ENCODE measurements at regions not wholly inside any gene's neighbourhood (a gene's known extent, or its start where the extent isn't known, plus 50 kb on each side); places are given as distances from the start of the nearest gene placed in this dataset.

GRCh38 chr14:97723819-97724218 lies 926.6 kb downstream of the VRK1 start:
- Histone ChIP-seq H3K27ac (ENCODE audit: low read depth, low read length) (no peak overlapping the region), H3K27me3 (ENCODE audit: insufficient read depth, low read length) (no peaks in the 10 kb centered on the region), H3K36me3 (ENCODE audit: insufficient read depth, low read length) (no peaks in the 10 kb centered on the region), H3K4me2 (ENCODE audit: low read length) (no peak overlapping the region), H4K20me1 (ENCODE audit: insufficient read depth, low read length) (no peaks in the 10 kb centered on the region), H3K4me1 (ENCODE audit: insufficient read depth, low read length) (no peaks in the 10 kb centered on the region), H3K79me2 (ENCODE audit: insufficient read depth, low read length) (no peaks in the 10 kb centered on the region), H2AFZ (ENCODE audit: low read depth, low read length) (no peak overlapping the region), H3K9ac (ENCODE audit: low read length) (no peak overlapping the region), H3K4me3 (ENCODE audit: insufficient read depth, low read depth, low read length) (no peak overlapping the region), H3K9me3 (ENCODE audit: insufficient read depth, low read depth, low read length) (peaks cover 3% of the 10 kb centered on the region)
- H3K36me3 Mint-ChIP-seq (ENCODE audit: low read depth, unreplicated experiment), result no peaks in the 10 kb centered on the region
- no peaks in the 10 kb centered on the region for H3K9me3 Mint-ChIP-seq (ENCODE audit: unreplicated experiment)
- DNase-seq (ENCODE audit: low read depth) (no peak), FAIRE-seq (no peak)
- no peak overlapping the region for H3K4me3 Mint-ChIP-seq (ENCODE audit: unreplicated experiment)
- H3K27me3 Mint-ChIP-seq (ENCODE audit: low read depth, unreplicated experiment), result peaks cover 5% of the 10 kb centered on the region
- TF ChIP-seq CTCF (IDR thresholded peaks at IDR 0.05; ENCODE audit: insufficient read depth, low read depth, low read length) (no peak), EZH2 (IDR thresholded peaks at IDR 0.05; ENCODE audit: insufficient read depth, low read length) (no peak)
- no peak overlapping the region for H3K27ac Mint-ChIP-seq (ENCODE audit: unreplicated experiment)
- H3K4me1 Mint-ChIP-seq (ENCODE audit: low read depth, unreplicated experiment), result peaks cover 2% of the 10 kb centered on the region

- no peaks in the 10 kb centered on the region for H3K9me3 Mint-ChIP-seq (ENCODE audit: unreplicated experiment)
- Histone ChIP-seq H4K20me1 (ENCODE audit: insufficient read depth, low read length) (no peaks in the 10 kb centered on the region), H3K4me2 (ENCODE audit: low read length) (no peak overlapping the region), H3K27me3 (ENCODE audit: insufficient read depth, low read length) (no peaks in the 10 kb centered on the region), H3K9me3 (ENCODE audit: insufficient read depth, low read depth, low read length) (peaks cover 3% of the 10 kb centered on the region), H3K79me2 (ENCODE audit: insufficient read depth, low read length) (no peaks in the 10 kb centered on the region), H3K36me3 (ENCODE audit: insufficient read depth, low read length) (no peaks in the 10 kb centered on the region), H3K4me1 (ENCODE audit: insufficient read depth, low read length) (no peaks in the 10 kb centered on the region), H3K27ac (ENCODE audit: low read depth, low read length) (no peak overlapping the region), H3K4me3 (ENCODE audit: insufficient read depth, low read depth, low read length) (no peak overlapping the region), H2AFZ (ENCODE audit: low read depth, low read length) (no peak overlapping the region), H3K9ac (ENCODE audit: low read length) (no peak overlapping the region)
- H3K4me1 Mint-ChIP-seq (ENCODE audit: low read depth, unreplicated experiment), result peaks cover 2% of the 10 kb centered on the region
- H3K27me3 Mint-ChIP-seq (ENCODE audit: low read depth, unreplicated experiment), result peaks cover 5% of the 10 kb centered on the region
- H3K36me3 Mint-ChIP-seq (ENCODE audit: low read depth, unreplicated experiment), result no peaks in the 10 kb centered on the region
- FAIRE-seq, result no peak
- H3K27ac Mint-ChIP-seq (ENCODE audit: unreplicated experiment), result no peak overlapping the region
- no peak for DNase-seq (ENCODE audit: low read depth)
- H3K4me3 Mint-ChIP-seq (ENCODE audit: unreplicated experiment), result no peak overlapping the region
- TF ChIP-seq EZH2 (IDR thresholded peaks at IDR 0.05; ENCODE audit: insufficient read depth, low read length) (no peak), CTCF (IDR thresholded peaks at IDR 0.05; ENCODE audit: insufficient read depth, low read depth, low read length) (no peak)
These were observed 927.1 kb downstream of the VRK1 start for GRCh38 chr14:97724265-97724731.

- Histone ChIP-seq H3K4me3 (ENCODE audit: insufficient read depth, low read depth, low read length) (no peak overlapping the region), H3K27me3 (ENCODE audit: insufficient read depth, low read length) (no peaks in the 10 kb centered on the region), H3K27ac (ENCODE audit: low read depth, low read length) (no peak overlapping the region), H3K79me2 (ENCODE audit: insufficient read depth, low read length) (no peaks in the 10 kb centered on the region), H3K9ac (ENCODE audit: low read length) (no peak overlapping the region), H3K4me1 (ENCODE audit: insufficient read depth, low read length) (no peaks in the 10 kb centered on the region), H3K36me3 (ENCODE audit: insufficient read depth, low read length) (no peaks in the 10 kb centered on the region), H4K20me1 (ENCODE audit: insufficient read depth, low read length) (no peaks in the 10 kb centered on the region), H3K9me3 (ENCODE audit: insufficient read depth, low read depth, low read length) (peaks cover 2% of the 10 kb centered on the region), H3K4me2 (ENCODE audit: low read length) (no peak overlapping the region), H2AFZ (ENCODE audit: low read depth, low read length) (no peak overlapping the region)
- Mint-ChIP-seq H3K27me3 (ENCODE audit: low read depth, unreplicated experiment) (peaks cover 9% of the 10 kb centered on the region), H3K9me3 (ENCODE audit: unreplicated experiment) (peaks cover 3% of the 10 kb centered on the region), H3K27ac (ENCODE audit: unreplicated experiment) (no peak overlapping the region), H3K4me1 (ENCODE audit: low read depth, unreplicated experiment) (peaks cover 2% of the 10 kb centered on the region), H3K4me3 (ENCODE audit: unreplicated experiment) (no peak overlapping the region), H3K36me3 (ENCODE audit: low read depth, unreplicated experiment) (no peaks in the 10 kb centered on the region)
- TF ChIP-seq CTCF (IDR thresholded peaks at IDR 0.05; ENCODE audit: insufficient read depth, low read depth, low read length), result no peak
- TF ChIP-seq EZH2 (IDR thresholded peaks at IDR 0.05; ENCODE audit: insufficient read depth, low read length), result no peak
- DNase-seq (ENCODE audit: low read depth) (no peak), FAIRE-seq (no peak)
These were observed 929.5 kb downstream of the VRK1 start for GRCh38 chr14:97726676-97727075.

All from astrocyte (in vitro differentiated cells and primary cell).